Dendritic cell treated with granulocyte-macrophage colony-stimulating factor and Interleukin-4, amounts not matched to agents 40 ng/mL and 50 ng/mL, for 4 days (primary cell): ENCODE measurements at regions not wholly inside any gene's neighbourhood (a gene's known extent, or its start where the extent isn't known, plus 50 kb on each side); places are given as distances from the start of the nearest gene placed in this dataset.
A peak's percentile ranks its signal among the peaks of the same experiment; 100 is the strongest.
"Not testable (repeated sequence)": the region's sequence is repeated elsewhere in the genome, so short reads cannot be mapped to it uniquely, and the experiment has no call there.

ENCODE experiments used
- H3K27ac Mint-ChIP-seq: one replicate; pipeline ENCODE4 v1.8.0; 2022; ENCODE audit warnings: mild to moderate bottlenecking, mixed read lengths
- H3K27me3 Mint-ChIP-seq: one replicate; pipeline ENCODE4 v1.8.0; 2022; ENCODE audit warnings: mild to moderate bottlenecking, mixed read lengths
- H3K36me3 Mint-ChIP-seq: one replicate; pipeline ENCODE4 v1.8.0; 2022; ENCODE audit warnings: low read depth, mixed read lengths
- H3K4me1 Mint-ChIP-seq: one replicate; pipeline ENCODE4 v1.8.0; 2022; ENCODE audit warnings: low read depth, mixed read lengths
- H3K4me3 Mint-ChIP-seq: one replicate; pipeline ENCODE4 v1.8.0; 2022; ENCODE audit warnings: mild to moderate bottlenecking, moderate library complexity, mixed read lengths
- H3K9me3 Mint-ChIP-seq: one replicate; pipeline ENCODE4 v1.8.0; 2022; ENCODE audit warnings: mixed read lengths
- intact Hi-C: fragments of 100-400 bp; cut with micrococcal nuclease; formaldehyde crosslinking; loops from one replicate; pipeline ENCODE4 v1.15.0; 2022

GRCh38 chr9:107819772-107820565, 330.4 kb upstream of the KLF4 start:
- Mint-ChIP-seq H3K36me3 (no peaks in the 10 kb centered on the region), H3K4me1 (peaks cover 40% of the 10 kb centered on the region), H3K9me3 (no peaks in the 10 kb centered on the region), H3K27me3 (peaks cover 6% of the 10 kb centered on the region), H3K27ac (peak overlapping the region; percentile 63), H3K4me3 (no peak overlapping the region)
- intact Hi-C loops, result no loop called here

GRCh38 chr9:107818503-107818829, 328.9 kb upstream of the KLF4 start:
- H3K27ac Mint-ChIP-seq, H3K4me3 Mint-ChIP-seq, intact Hi-C loops, H3K36me3 Mint-ChIP-seq, H3K9me3 Mint-ChIP-seq, H3K27me3 Mint-ChIP-seq: not testable (repeated sequence)
- peaks cover 27% of the 10 kb centered on the region for H3K4me1 Mint-ChIP-seq

- H3K9me3 Mint-ChIP-seq, H3K4me3 Mint-ChIP-seq, H3K27ac Mint-ChIP-seq, H3K27me3 Mint-ChIP-seq, intact Hi-C loops, H3K36me3 Mint-ChIP-seq: not testable (repeated sequence)
- H3K4me1 Mint-ChIP-seq, result peaks cover 25% of the 10 kb centered on the region
These were observed 328.3 kb upstream of the KLF4 start for GRCh38 chr9:107817595-107818502.

- Mint-ChIP-seq H3K4me1 (peaks cover 22% of the 10 kb centered on the region), H3K4me3 (no peak overlapping the region), H3K27ac (no peak overlapping the region), H3K27me3 (peaks cover 6% of the 10 kb centered on the region), H3K36me3 (no peaks in the 10 kb centered on the region), H3K9me3 (peaks cover 11% of the 10 kb centered on the region)
- intact Hi-C loops, result no loop called here
These were observed 327.0 kb upstream of the KLF4 start for GRCh38 chr9:107816561-107817021.

- Mint-ChIP-seq H3K9me3 (peaks cover 11% of the 10 kb centered on the region), H3K27me3 (peaks cover 6% of the 10 kb centered on the region), H3K4me3 (no peak overlapping the region), H3K27ac (no peak overlapping the region), H3K36me3 (no peaks in the 10 kb centered on the region), H3K4me1 (peaks cover 16% of the 10 kb centered on the region)
- intact Hi-C loops, result no loop called here
These were observed 326.4 kb upstream of the KLF4 start for GRCh38 chr9:107815782-107816560.

- Mint-ChIP-seq H3K27ac (no peak overlapping the region), H3K9me3 (peaks cover 24% of the 10 kb centered on the region), H3K4me3 (no peak overlapping the region), H3K36me3 (no peaks in the 10 kb centered on the region), H3K27me3 (peaks cover 3% of the 10 kb centered on the region), H3K4me1 (peaks cover 17% of the 10 kb centered on the region)
- intact Hi-C loops, result no loop called here
These were observed 323.7 kb upstream of the KLF4 start for GRCh38 chr9:107813287-107813686.

GRCh38 chr9:107810461-107810961, 320.9 kb upstream of the KLF4 start:
- peaks cover 24% of the 10 kb centered on the region for H3K9me3 Mint-ChIP-seq
- intact Hi-C loops, result no loop called here
- H3K36me3 Mint-ChIP-seq, result no peaks in the 10 kb centered on the region
- peaks cover 3% of the 10 kb centered on the region for H3K27me3 Mint-ChIP-seq
- H3K27ac Mint-ChIP-seq, result peak overlapping the region; percentile 20
- H3K4me3 Mint-ChIP-seq, result no peak overlapping the region
- peaks cover 31% of the 10 kb centered on the region for H3K4me1 Mint-ChIP-seq

GRCh38 chr9:107809871-107810460, 320.4 kb upstream of the KLF4 start:
- peaks cover 3% of the 10 kb centered on the region for H3K27me3 Mint-ChIP-seq
- H3K36me3 Mint-ChIP-seq, result no peaks in the 10 kb centered on the region
- intact Hi-C loops, result no loop called here
- peaks cover 24% of the 10 kb centered on the region for H3K9me3 Mint-ChIP-seq
- peak overlapping the region; percentile 20 for H3K27ac Mint-ChIP-seq
- H3K4me1 Mint-ChIP-seq, result peaks cover 34% of the 10 kb centered on the region
- no peak overlapping the region for H3K4me3 Mint-ChIP-seq

- H3K9me3 Mint-ChIP-seq, result peaks cover 14% of the 10 kb centered on the region
- H3K4me3 Mint-ChIP-seq, result no peak overlapping the region
- peaks cover 3% of the 10 kb centered on the region for H3K27me3 Mint-ChIP-seq
- H3K27ac Mint-ChIP-seq, result no peak overlapping the region
- peaks cover 34% of the 10 kb centered on the region for H3K4me1 Mint-ChIP-seq
- intact Hi-C loops, result no loop called here
- no peaks in the 10 kb centered on the region for H3K36me3 Mint-ChIP-seq
These were observed 317.6 kb upstream of the KLF4 start for GRCh38 chr9:107807183-107807582.

GRCh38 chr9:107805201-107805600, 315.6 kb upstream of the KLF4 start:
- intact Hi-C loops, result no loop called here
- H3K27me3 Mint-ChIP-seq, result peaks cover 1% of the 10 kb centered on the region
- no peaks in the 10 kb centered on the region for H3K36me3 Mint-ChIP-seq
- no peak overlapping the region for H3K4me3 Mint-ChIP-seq
- H3K9me3 Mint-ChIP-seq, result peaks cover 13% of the 10 kb centered on the region
- H3K4me1 Mint-ChIP-seq, result peaks cover 26% of the 10 kb centered on the region
- H3K27ac Mint-ChIP-seq, result no peak overlapping the region

- H3K27me3 Mint-ChIP-seq, result no peaks in the 10 kb centered on the region
- no peak overlapping the region for H3K4me3 Mint-ChIP-seq
- no peaks in the 10 kb centered on the region for H3K36me3 Mint-ChIP-seq
- no peak overlapping the region for H3K27ac Mint-ChIP-seq
- intact Hi-C loops, result no loop called here
- peaks cover 20% of the 10 kb centered on the region for H3K9me3 Mint-ChIP-seq
- peaks cover 7% of the 10 kb centered on the region for H3K4me1 Mint-ChIP-seq
These were observed 304.7 kb upstream of the KLF4 start for GRCh38 chr9:107794259-107794658.

- Mint-ChIP-seq H3K9me3 (peaks cover 20% of the 10 kb centered on the region), H3K4me3 (no peak overlapping the region), H3K36me3 (no peaks in the 10 kb centered on the region), H3K27ac (no peak overlapping the region), H3K27me3 (no peaks in the 10 kb centered on the region), H3K4me1 (peaks cover 12% of the 10 kb centered on the region)
- intact Hi-C loops, result no loop called here
These were observed 304.0 kb upstream of the KLF4 start for GRCh38 chr9:107793541-107793940.

- H3K4me1 Mint-ChIP-seq, result peaks cover 12% of the 10 kb centered on the region
- no peaks in the 10 kb centered on the region for H3K36me3 Mint-ChIP-seq
- intact Hi-C loops, result no loop called here
- no peak overlapping the region for H3K27ac Mint-ChIP-seq
- H3K4me3 Mint-ChIP-seq, result no peak overlapping the region
- peaks cover 20% of the 10 kb centered on the region for H3K9me3 Mint-ChIP-seq
- no peaks in the 10 kb centered on the region for H3K27me3 Mint-ChIP-seq
These were observed 303.0 kb upstream of the KLF4 start for GRCh38 chr9:107792596-107792995.
